ENCODE measurements at regions not wholly inside any gene's neighbourhood (a gene's known extent, or its start where the extent isn't known, plus 50 kb on each side); places are given as distances from the start of the nearest gene placed in this dataset.

DNA sequence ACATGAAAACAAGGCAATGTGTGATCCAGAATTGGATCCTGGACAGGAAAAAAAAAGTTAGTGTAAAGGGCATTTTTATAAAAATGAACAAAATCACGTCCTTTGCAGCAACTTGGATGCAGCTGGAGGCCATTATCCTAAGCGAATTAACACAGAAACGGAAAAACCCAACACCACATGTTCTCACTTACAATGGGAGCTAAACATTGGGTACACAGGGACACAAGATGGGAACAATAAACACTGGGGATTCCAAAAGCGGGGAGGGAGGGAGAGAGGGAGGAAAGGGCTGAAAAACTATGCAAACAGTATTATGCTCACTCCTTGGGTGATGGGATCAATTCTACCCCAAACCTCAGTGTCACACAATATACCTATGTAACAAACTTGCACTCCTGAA is 91.4 kb upstream of the BTBD3 start:
- no peak overlapping the region for H2BK20ac ChIP-seq (ENCODE audit: low read length)
- no peaks in the 10 kb centered on the region for H3K4me1 ChIP-seq (replicated peaks in 1 of 4; ENCODE audit: control insufficient read depth in 3 of 4, insufficient read depth in 4 of 4, low read length in 3 of 4)
- no peak overlapping the region for H2AK5ac ChIP-seq (ENCODE audit: low read depth, low read length)
- H3K27me3 ChIP-seq (replicated peaks in 1 of 4; ENCODE audit: control insufficient read depth in 3 of 4, extremely low read depth in 1 of 4, insufficient read depth in 3 of 4, low read length in 3 of 4), result peaks cover 0 to 8% (median 6%) of the 10 kb centered on the region in 4 experiments; a peak in 3 of 7 replicates
- H2BK120ac ChIP-seq (replicated peaks; ENCODE audit: low read depth, low read length), result no peak overlapping the region
- H3K56ac ChIP-seq (replicated peaks; ENCODE audit: insufficient read length, low read depth, low read length), result no peak overlapping the region
- FAIRE-seq (no peak), DNase-seq (ENCODE audit: low read depth in 1 of 2, low spot score in 2 of 2) (no peak)
- no peaks in the 10 kb centered on the region for H3K79me1 ChIP-seq (ENCODE audit: low read depth, low read length)
- H3K9me3 ChIP-seq (ENCODE audit: insufficient read depth in 2 of 2, low read depth in 1 of 2, low read length in 1 of 2), result no peaks in the 10 kb centered on the region
- no peak overlapping the region for H3K4me2 ChIP-seq (ENCODE audit: insufficient read depth in 1 of 2, low read depth in 2 of 2, low read length in 2 of 2)
- no peak overlapping the region for H4K5ac ChIP-seq (ENCODE audit: insufficient read length, low read depth, low read length)
- H3K27ac ChIP-seq (ENCODE audit: low read depth, low read length), result no peak overlapping the region
- H4K91ac ChIP-seq (replicated peaks; ENCODE audit: insufficient read length, low read length), result no peak overlapping the region
- no peak overlapping the region for H3K4ac ChIP-seq (replicated peaks; ENCODE audit: insufficient read length, low read depth, low read length)
- H3K18ac ChIP-seq (ENCODE audit: extremely low read depth, low read length), result no peak overlapping the region
- no peak overlapping the region for H2BK12ac ChIP-seq (ENCODE audit: low read depth, low read length)
- H2BK5ac ChIP-seq (ENCODE audit: low read depth, low read length), result no peak overlapping the region
- ChIA-PET POLR2A (ENCODE audit: partially characterized antibody) (no interaction called here), CTCF (ENCODE audit: partially characterized antibody) (no interaction called here)
- no peaks in the 10 kb centered on the region for H3K36me3 ChIP-seq (ENCODE audit: control insufficient read depth in 2 of 4, insufficient read depth in 4 of 4, low read length in 3 of 4)
- H3K79me2 ChIP-seq (ENCODE audit: control insufficient read depth in 1 of 2, insufficient read depth in 2 of 2, low read length in 2 of 2), result no peaks in the 10 kb centered on the region
- H3K23me2 ChIP-seq (ENCODE audit: low read depth, low read length), result no peaks in the 10 kb centered on the region; the same call in 1 of the 2 replicates
- no peak overlapping the region for H3K4me3 ChIP-seq (ENCODE audit: extremely low read depth in 1 of 4, insufficient read depth in 2 of 4, low read depth in 3 of 4, low read length in 4 of 4)
- no peak overlapping the region for H2BK15ac ChIP-seq (ENCODE audit: low read length)
- no peak overlapping the region for H3K23ac ChIP-seq (ENCODE audit: insufficient read length)
- H2AFZ ChIP-seq (ENCODE audit: low read length), result no peak overlapping the region
- WGBS, 2 experiments (ENCODE audit: extremely low coverage in 1 of 2, insufficient coverage in 1 of 2, insufficient read length in 1 of 2, insufficient replicate concordance in 2 of 2, low coverage in 1 of 2, low lambda C conversion rate in 2 of 2, missing lambda C conversion rate in 1 of 2), result 78% methylated on average over 4 of the region's 4 CpGs; no CpG with 5 or more reads in 1 of the 2 experiments
- no peak overlapping the region for H3K14ac ChIP-seq (ENCODE audit: insufficient read length)
- no peaks in the 10 kb centered on the region for H4K20me1 ChIP-seq (replicated peaks in 1 of 2; ENCODE audit: control insufficient read depth in 1 of 2, insufficient read depth in 2 of 2, low read length in 2 of 2)
- H3K9ac ChIP-seq (replicated peaks in 1 of 4; ENCODE audit: extremely low read depth in 1 of 4, low read depth in 3 of 4, low read length in 3 of 4), result no peak overlapping the region
- no peak overlapping the region for H4K8ac ChIP-seq (ENCODE audit: extremely low read depth, insufficient read depth, low read length)
- TF ChIP-seq FOSL1 (IDR thresholded peaks at IDR 0.05; ENCODE audit: insufficient read depth, low read depth, low read length) (no peak), SIN3A (conservative IDR thresholded peaks at IDR 0.05 in 1 of 2, IDR thresholded peaks at IDR 0.05 in 1 of 2; ENCODE audit: low read depth in 1 of 2, low read length in 2 of 2) (no peak), GTF2F1 (IDR thresholded peaks at IDR 0.05; ENCODE audit: borderline replicate concordance, low read depth, low read length) (no peak), SP4 (IDR thresholded peaks at IDR 0.05; ENCODE audit: low read length) (no peak), SP1 (IDR thresholded peaks at IDR 0.05; ENCODE audit: low read depth, low read length) (no peak), SAP30 (IDR thresholded peaks at IDR 0.05; ENCODE audit: insufficient read depth, insufficient replicate concordance, low read length) (no peak), SIX5 (IDR thresholded peaks at IDR 0.05; ENCODE audit: low read depth, low read length) (no peak), NRF1 (IDR thresholded peaks at IDR 0.05; ENCODE audit: low read depth, low read length) (no peak), CHD1 (IDR thresholded peaks at IDR 0.05; ENCODE audit: low read depth, low read length) (no peak), EGR1 (IDR thresholded peaks at IDR 0.05; ENCODE audit: borderline replicate concordance, low read depth, low read length) (no peak), TBP (IDR thresholded peaks at IDR 0.05; ENCODE audit: low read depth, low read length) (no peak), POU5F1 (IDR thresholded peaks at IDR 0.05; ENCODE audit: low read depth, low read length) (no peak), ZNF274 (IDR thresholded peaks at IDR 0.05; ENCODE audit: borderline replicate concordance, extremely low read depth, low read length) (no peak)
- TF ChIP-seq, protein P1, sequence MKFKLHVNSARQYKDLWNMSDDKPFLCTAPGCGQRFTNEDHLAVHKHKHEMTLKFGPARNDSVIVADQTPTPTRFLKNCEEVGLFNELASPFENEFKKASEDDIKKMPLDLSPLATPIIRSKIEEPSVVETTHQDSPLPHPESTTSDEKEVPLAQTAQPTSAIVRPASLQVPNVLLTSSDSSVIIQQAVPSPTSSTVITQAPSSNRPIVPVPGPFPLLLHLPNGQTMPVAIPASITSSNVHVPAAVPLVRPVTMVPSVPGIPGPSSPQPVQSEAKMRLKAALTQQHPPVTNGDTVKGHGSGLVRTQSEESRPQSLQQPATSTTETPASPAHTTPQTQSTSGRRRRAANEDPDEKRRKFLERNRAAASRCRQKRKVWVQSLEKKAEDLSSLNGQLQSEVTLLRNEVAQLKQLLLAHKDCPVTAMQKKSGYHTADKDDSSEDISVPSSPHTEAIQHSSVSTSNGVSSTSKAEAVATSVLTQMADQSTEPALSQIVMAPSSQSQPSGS (IDR thresholded peaks at IDR 0.05; ENCODE audit: low read length), result no peak

Data from H1 (cell line).